ENCODE measurements at regions not wholly inside any gene's neighbourhood (a gene's known extent, or its start where the extent isn't known, plus 50 kb on each side); places are given as distances from the start of the nearest gene placed in this dataset.
"Not testable (repeated sequence)": the region's sequence is repeated elsewhere in the genome, so short reads cannot be mapped to it uniquely, and the experiment has no call there.

- intact Hi-C loops (cut with micrococcal nuclease), result no loop called here
- Mint-ChIP-seq H3K4me1 (no peaks in the 10 kb centered on the region), H3K9me3 (no peaks in the 10 kb centered on the region), H3K4me3 (no peak overlapping the region), H3K27me3 (peaks cover 3 to 4% of the 10 kb centered on the region in 2 donors), H3K27ac (no peak overlapping the region), H3K36me3 (no peaks in the 10 kb centered on the region)
- no peak for DNase-seq
- Histone ChIP-seq H3K36me3 (ENCODE audit: insufficient read depth, low read length) (no peaks in the 10 kb centered on the region), H3K4me1 (ENCODE audit: insufficient read depth, low read length) (no peaks in the 10 kb centered on the region), H3K27ac (ENCODE audit: low read depth, low read length) (no peak overlapping the region), H3K27me3 (ENCODE audit: insufficient read depth, low read length) (no peaks in the 10 kb centered on the region), H3K4me3 (ENCODE audit: low read length in 2 of 2) (no peak overlapping the region), H3K9me3 (ENCODE audit: control insufficient read depth in 1 of 2, low read length in 2 of 2) (no peaks in the 10 kb centered on the region)
- POLR2A ChIA-PET (ENCODE audit: partially characterized antibody), result no interaction called here
- CTCF ChIA-PET (ENCODE audit: partially characterized antibody), result no interaction called here
Measured at GRCh38 chrY:12309212-12309611, 391.8 kb upstream of the USP9Y start.

GRCh38 chrY:12310832-12311231, 390.2 kb upstream of the USP9Y start:
- H3K9me3 Mint-ChIP-seq, result no peaks in the 10 kb centered on the region
- no peaks in the 10 kb centered on the region for H3K4me1 Mint-ChIP-seq
- no peaks in the 10 kb centered on the region for H3K36me3 ChIP-seq (ENCODE audit: insufficient read depth, low read length)
- intact Hi-C loops (cut with micrococcal nuclease), result no loop called here
- H3K4me3 ChIP-seq (ENCODE audit: low read length in 2 of 2), result no peak overlapping the region
- peaks cover 3 to 4% of the 10 kb centered on the region in 2 donors for H3K27me3 Mint-ChIP-seq
- H3K4me1 ChIP-seq (ENCODE audit: insufficient read depth, low read length), result no peaks in the 10 kb centered on the region
- no peak for DNase-seq
- H3K4me3 Mint-ChIP-seq, result no peak overlapping the region
- H3K36me3 Mint-ChIP-seq, result no peaks in the 10 kb centered on the region
- no peak overlapping the region for H3K27ac ChIP-seq (ENCODE audit: low read depth, low read length)
- CTCF ChIA-PET (ENCODE audit: partially characterized antibody), result no interaction called here
- H3K27me3 ChIP-seq (ENCODE audit: insufficient read depth, low read length), result no peaks in the 10 kb centered on the region
- POLR2A ChIA-PET (ENCODE audit: partially characterized antibody), result no interaction called here
- no peaks in the 10 kb centered on the region for H3K9me3 ChIP-seq (ENCODE audit: control insufficient read depth in 1 of 2, low read length in 2 of 2)
- H3K27ac Mint-ChIP-seq, result no peak overlapping the region

- no peaks in the 10 kb centered on the region for H3K36me3 Mint-ChIP-seq
- no peaks in the 10 kb centered on the region for H3K4me1 Mint-ChIP-seq
- H3K27ac Mint-ChIP-seq, result no peak overlapping the region
- H3K4me3 Mint-ChIP-seq, result no peak overlapping the region
- ChIA-PET POLR2A (ENCODE audit: partially characterized antibody) (no interaction called here), CTCF (ENCODE audit: partially characterized antibody) (no interaction called here)
- H3K27ac ChIP-seq (ENCODE audit: low read depth, low read length), result no peak overlapping the region
- H3K27me3 Mint-ChIP-seq, result no peaks in the 10 kb centered on the region
- no peak overlapping the region for H3K4me3 ChIP-seq (ENCODE audit: low read length in 2 of 2)
- H3K36me3 ChIP-seq (ENCODE audit: insufficient read depth, low read length), result no peaks in the 10 kb centered on the region
- no peaks in the 10 kb centered on the region for H3K9me3 ChIP-seq (ENCODE audit: control insufficient read depth in 1 of 2, low read length in 2 of 2)
- intact Hi-C loops (cut with micrococcal nuclease), result no loop called here
- no peaks in the 10 kb centered on the region for H3K9me3 Mint-ChIP-seq
- DNase-seq, result no peak
- H3K4me1 ChIP-seq (ENCODE audit: insufficient read depth, low read length), result no peaks in the 10 kb centered on the region
- no peaks in the 10 kb centered on the region for H3K27me3 ChIP-seq (ENCODE audit: insufficient read depth, low read length)
Measured at GRCh38 chrY:12327751-12328150, 373.3 kb upstream of the USP9Y start.

- H3K4me1 Mint-ChIP-seq; H3K9me3 Mint-ChIP-seq; H3K36me3 Mint-ChIP-seq; H3K27ac ChIP-seq (ENCODE audit: low read depth, low read length); POLR2A ChIA-PET (ENCODE audit: partially characterized antibody); H3K36me3 ChIP-seq (ENCODE audit: insufficient read depth, low read length); intact Hi-C loops (cut with micrococcal nuclease); H3K4me3 ChIP-seq (ENCODE audit: low read length in 2 of 2); DNase-seq; H3K27me3 ChIP-seq (ENCODE audit: insufficient read depth, low read length); H3K4me1 ChIP-seq (ENCODE audit: insufficient read depth, low read length); H3K9me3 ChIP-seq (ENCODE audit: control insufficient read depth in 1 of 2, low read length in 2 of 2); H3K27ac Mint-ChIP-seq; CTCF ChIA-PET (ENCODE audit: partially characterized antibody); H3K4me3 Mint-ChIP-seq; H3K27me3 Mint-ChIP-seq: not testable (repeated sequence)
Measured at GRCh38 chrY:12331917-12332316, 369.1 kb upstream of the USP9Y start.

- Histone ChIP-seq H3K27ac (ENCODE audit: low read depth, low read length) (no peak overlapping the region), H3K4me1 (ENCODE audit: insufficient read depth, low read length) (no peaks in the 10 kb centered on the region), H3K36me3 (ENCODE audit: insufficient read depth, low read length) (no peaks in the 10 kb centered on the region), H3K9me3 (ENCODE audit: control insufficient read depth in 1 of 2, low read length in 2 of 2) (no peaks in the 10 kb centered on the region), H3K27me3 (ENCODE audit: insufficient read depth, low read length) (no peaks in the 10 kb centered on the region), H3K4me3 (ENCODE audit: low read length in 2 of 2) (no peak overlapping the region)
- no peaks in the 10 kb centered on the region for H3K36me3 Mint-ChIP-seq
- CTCF ChIA-PET (ENCODE audit: partially characterized antibody), result no interaction called here
- H3K27me3 Mint-ChIP-seq, result no peaks in the 10 kb centered on the region
- POLR2A ChIA-PET (ENCODE audit: partially characterized antibody), result no interaction called here
- no peak for DNase-seq
- no peak overlapping the region for H3K4me3 Mint-ChIP-seq
- H3K9me3 Mint-ChIP-seq, result no peaks in the 10 kb centered on the region
- no peaks in the 10 kb centered on the region for H3K4me1 Mint-ChIP-seq
- intact Hi-C loops (cut with micrococcal nuclease), result no loop called here
- no peak overlapping the region for H3K27ac Mint-ChIP-seq
Measured at GRCh38 chrY:12343211-12343610, 357.8 kb upstream of the USP9Y start.

GRCh38 chrY:12348181-12348580, 352.9 kb upstream of the USP9Y start:
- intact Hi-C loops (cut with micrococcal nuclease), result no loop called here
- H3K9me3 ChIP-seq (ENCODE audit: control insufficient read depth in 1 of 2, low read length in 2 of 2), result no peaks in the 10 kb centered on the region
- POLR2A ChIA-PET (ENCODE audit: partially characterized antibody), result no interaction called here
- DNase-seq, result no peak
- Mint-ChIP-seq H3K27ac (no peak overlapping the region), H3K27me3 (no peaks in the 10 kb centered on the region), H3K4me1 (no peaks in the 10 kb centered on the region), H3K4me3 (no peak overlapping the region), H3K36me3 (no peaks in the 10 kb centered on the region), H3K9me3 (no peaks in the 10 kb centered on the region)
- no peak overlapping the region for H3K4me3 ChIP-seq (ENCODE audit: low read length in 2 of 2)
- no peaks in the 10 kb centered on the region for H3K27me3 ChIP-seq (ENCODE audit: insufficient read depth, low read length)
- no peak overlapping the region for H3K27ac ChIP-seq (ENCODE audit: low read depth, low read length)
- no peaks in the 10 kb centered on the region for H3K4me1 ChIP-seq (ENCODE audit: insufficient read depth, low read length)
- CTCF ChIA-PET (ENCODE audit: partially characterized antibody), result no interaction called here
- no peaks in the 10 kb centered on the region for H3K36me3 ChIP-seq (ENCODE audit: insufficient read depth, low read length)

GRCh38 chrY:12357204-12357603, 343.8 kb upstream of the USP9Y start:
- no peaks in the 10 kb centered on the region for H3K9me3 Mint-ChIP-seq
- H3K36me3 Mint-ChIP-seq, result no peaks in the 10 kb centered on the region
- Histone ChIP-seq H3K4me3 (ENCODE audit: low read length in 2 of 2) (no peak overlapping the region), H3K36me3 (ENCODE audit: insufficient read depth, low read length) (no peaks in the 10 kb centered on the region), H3K27ac (ENCODE audit: low read depth, low read length) (no peak overlapping the region), H3K27me3 (ENCODE audit: insufficient read depth, low read length) (no peaks in the 10 kb centered on the region), H3K4me1 (ENCODE audit: insufficient read depth, low read length) (no peaks in the 10 kb centered on the region), H3K9me3 (ENCODE audit: control insufficient read depth in 1 of 2, low read length in 2 of 2) (no peaks in the 10 kb centered on the region)
- no peaks in the 10 kb centered on the region for H3K27me3 Mint-ChIP-seq
- intact Hi-C loops (cut with micrococcal nuclease), result no loop called here
- ChIA-PET POLR2A (ENCODE audit: partially characterized antibody) (no interaction called here), CTCF (ENCODE audit: partially characterized antibody) (no interaction called here)
- DNase-seq, result no peak
- H3K4me1 Mint-ChIP-seq, result no peaks in the 10 kb centered on the region
- H3K27ac Mint-ChIP-seq, result no peak overlapping the region
- no peak overlapping the region for H3K4me3 Mint-ChIP-seq

GRCh38 chrY:12357655-12358054, 343.4 kb upstream of the USP9Y start:
- H3K27me3 ChIP-seq (ENCODE audit: insufficient read depth, low read length), result no peaks in the 10 kb centered on the region
- no peak overlapping the region for H3K4me3 Mint-ChIP-seq
- POLR2A ChIA-PET (ENCODE audit: partially characterized antibody), result no interaction called here

More at GRCh38 chrY:12357655-12358054, 343.4 kb upstream of the USP9Y start:
- DNase-seq, result no peak
- Mint-ChIP-seq H3K36me3 (no peaks in the 10 kb centered on the region), H3K27me3 (no peaks in the 10 kb centered on the region), H3K9me3 (no peaks in the 10 kb centered on the region), H3K27ac (no peak overlapping the region), H3K4me1 (no peaks in the 10 kb centered on the region)
- no peak overlapping the region for H3K27ac ChIP-seq (ENCODE audit: low read depth, low read length)
- H3K36me3 ChIP-seq (ENCODE audit: insufficient read depth, low read length), result no peaks in the 10 kb centered on the region
- CTCF ChIA-PET (ENCODE audit: partially characterized antibody), result no interaction called here
- no peaks in the 10 kb centered on the region for H3K4me1 ChIP-seq (ENCODE audit: insufficient read depth, low read length)
- H3K9me3 ChIP-seq (ENCODE audit: control insufficient read depth in 1 of 2, low read length in 2 of 2), result no peaks in the 10 kb centered on the region
- no peak overlapping the region for H3K4me3 ChIP-seq (ENCODE audit: low read length in 2 of 2)
- intact Hi-C loops (cut with micrococcal nuclease), result no loop called here
